GM18520 (cell line): ENCODE measurements at regions not wholly inside any gene's neighbourhood (a gene's known extent, or its start where the extent isn't known, plus 50 kb on each side); places are given as distances from the start of the nearest gene placed in this dataset.
"Not testable (repeated sequence)": the region's sequence is repeated elsewhere in the genome, so short reads cannot be mapped to it uniquely, and the experiment has no call there.

Experiments
- ATAC-seq: cut with Tn5 transposase; IDR thresholded peaks from one replicate; pipeline ENCODE4 v1.9.1; 2021; ENCODE audit not compliant: unreplicated experiment

DNA sequence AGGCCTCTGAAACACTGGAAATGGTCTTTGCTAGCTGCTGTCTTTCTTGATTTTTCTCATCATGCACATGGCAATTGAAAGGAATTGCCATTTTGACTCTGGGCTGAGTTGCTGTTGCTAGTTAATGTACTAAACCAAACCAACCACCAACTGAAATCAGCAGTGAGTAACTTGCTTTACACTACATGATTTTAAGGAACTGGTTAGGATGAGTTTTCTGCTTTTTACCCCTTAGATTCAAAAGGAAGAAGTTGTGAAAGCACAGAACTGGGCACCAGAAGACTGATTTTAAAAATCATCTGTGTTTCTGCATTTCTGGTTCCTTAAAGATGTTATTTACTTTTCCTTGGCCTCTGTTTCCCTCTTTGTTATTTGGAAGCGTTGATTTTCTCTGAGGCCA lies 361.9 kb downstream of the HLX start:
- ATAC-seq, result no peak

DNA sequence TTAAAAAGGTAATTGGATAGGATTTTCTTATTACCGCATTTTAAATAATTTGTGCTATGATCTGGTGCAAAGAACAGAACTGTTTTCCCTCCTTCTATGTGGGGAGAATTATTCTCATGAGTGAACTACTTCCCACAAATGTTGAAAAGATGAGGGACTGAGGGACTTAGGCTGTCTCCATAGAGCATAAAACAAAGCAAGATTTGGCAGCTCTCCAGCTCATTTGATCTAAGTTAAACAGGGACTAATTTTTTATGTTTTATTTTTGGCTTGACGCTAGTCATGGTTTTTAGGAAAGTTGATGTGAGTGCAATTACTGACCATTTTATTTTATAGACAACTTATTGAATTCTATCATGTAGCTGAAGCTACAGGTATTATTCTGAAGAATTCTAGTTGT lies 362.3 kb downstream of the HLX start:
- ATAC-seq, result no peak

DNA sequence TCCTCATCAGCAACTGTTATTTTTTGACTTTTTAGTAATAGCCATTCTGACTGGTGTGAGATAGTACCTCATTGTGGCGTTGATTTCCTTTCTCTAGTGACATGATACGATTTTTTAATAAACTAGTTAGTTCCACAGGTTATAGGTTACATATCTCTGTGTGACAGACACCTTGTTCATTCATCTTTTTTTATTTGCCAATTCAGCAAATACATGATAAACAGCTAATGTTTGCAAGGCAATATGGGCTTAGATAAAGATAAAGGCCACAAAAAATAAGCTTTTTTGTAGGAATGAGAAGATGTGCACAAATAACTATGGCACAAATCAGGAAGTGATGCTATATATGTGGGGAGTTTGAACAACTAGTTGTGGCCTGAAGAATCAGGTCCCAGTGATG lies 366.8 kb downstream of the HLX start:
- no peak for ATAC-seq

DNA sequence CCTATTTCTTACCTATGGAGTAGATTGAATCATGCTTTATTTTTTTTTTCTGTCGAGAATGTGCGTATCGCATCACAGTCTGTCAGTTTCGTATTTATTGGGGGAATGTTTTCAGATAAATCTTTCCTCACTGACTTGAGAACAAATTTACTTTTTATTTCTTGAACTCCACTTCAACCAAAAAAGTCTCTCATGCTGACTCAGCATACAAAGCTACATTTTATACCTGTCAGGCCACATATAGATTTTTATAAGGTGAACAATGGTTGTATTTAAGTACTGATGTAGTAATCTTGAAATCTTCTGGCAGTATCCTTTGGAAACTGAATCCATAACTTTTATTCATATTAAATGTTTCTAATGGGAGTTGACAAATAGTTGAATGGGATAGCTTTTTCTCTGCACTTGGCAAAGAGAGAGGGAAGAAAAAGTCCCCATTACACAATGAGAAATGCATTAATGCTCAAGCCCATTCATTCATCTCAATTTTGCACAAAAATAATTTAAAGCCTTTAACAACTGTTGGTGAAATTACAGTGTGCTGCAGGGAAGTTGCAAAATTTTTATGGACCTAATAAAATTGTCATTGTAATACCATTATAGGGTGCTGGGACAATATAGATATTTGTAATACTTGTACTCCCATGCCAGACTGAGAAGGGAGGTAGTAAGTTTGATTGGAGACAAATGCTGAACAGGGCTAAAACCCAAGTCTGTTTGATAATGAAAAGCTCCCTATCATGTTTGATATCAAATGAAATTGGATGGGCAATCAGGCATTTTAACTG lies 367.6 kb downstream of the HLX start:
- ATAC-seq, result no peak

DNA sequence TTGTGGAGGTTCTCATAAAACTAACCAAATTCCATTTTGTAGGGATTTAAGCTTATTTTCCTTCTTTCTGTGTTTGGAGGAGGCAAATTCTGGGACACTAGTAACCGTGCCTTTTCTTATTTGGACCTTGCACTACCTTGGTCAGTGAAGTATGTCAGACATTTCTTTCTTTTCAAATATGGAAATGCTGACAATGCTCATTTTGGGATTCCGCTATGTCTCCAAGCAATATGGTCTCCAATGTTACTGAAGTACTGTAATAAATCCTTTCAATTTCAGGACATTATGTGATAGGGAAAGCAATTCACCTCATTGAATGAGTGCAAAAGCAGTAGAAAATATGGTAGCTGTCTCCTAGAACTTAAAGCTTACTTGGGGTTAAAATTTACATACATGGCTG lies 372.3 kb downstream of the HLX start:
- no peak for ATAC-seq

DNA sequence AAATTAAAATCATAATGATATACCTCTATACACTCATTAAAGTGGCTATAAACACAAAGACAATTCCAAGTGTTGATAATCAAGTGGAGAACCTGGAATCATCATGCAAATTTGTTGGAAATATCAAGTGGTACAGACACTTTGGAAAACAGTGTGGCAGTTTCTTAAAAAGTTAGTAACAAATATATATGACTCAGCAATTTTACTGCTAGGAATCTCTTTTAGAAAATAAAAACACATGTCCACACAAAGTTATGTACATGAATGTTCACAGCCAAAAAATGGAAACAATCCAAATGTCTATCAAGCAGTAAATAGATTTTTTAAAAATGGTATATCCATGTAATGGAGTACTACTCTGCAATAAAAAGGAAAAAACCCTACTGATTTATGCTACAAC lies 375.6 kb downstream of the HLX start:
- ATAC-seq, result no peak

DNA sequence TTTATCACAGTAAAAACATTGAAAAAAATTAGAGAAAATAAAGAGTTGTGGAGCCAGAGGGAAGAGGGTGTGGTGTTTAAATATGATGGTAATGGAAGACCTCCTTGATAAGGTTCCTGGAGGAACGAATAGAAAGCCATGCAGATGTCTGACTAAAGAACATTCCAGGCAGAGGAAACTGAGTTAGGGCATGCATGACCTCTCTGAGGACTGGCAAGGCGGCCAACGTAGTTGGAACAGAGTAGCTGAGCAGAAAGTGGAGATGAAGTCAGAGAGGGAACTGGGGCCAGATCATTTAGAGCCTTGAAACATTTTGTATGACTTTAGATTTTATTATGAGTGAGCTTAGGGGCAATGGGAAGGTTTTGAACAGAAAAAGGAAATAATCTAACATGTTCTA lies 377.5 kb downstream of the HLX start:
- no peak for ATAC-seq

DNA sequence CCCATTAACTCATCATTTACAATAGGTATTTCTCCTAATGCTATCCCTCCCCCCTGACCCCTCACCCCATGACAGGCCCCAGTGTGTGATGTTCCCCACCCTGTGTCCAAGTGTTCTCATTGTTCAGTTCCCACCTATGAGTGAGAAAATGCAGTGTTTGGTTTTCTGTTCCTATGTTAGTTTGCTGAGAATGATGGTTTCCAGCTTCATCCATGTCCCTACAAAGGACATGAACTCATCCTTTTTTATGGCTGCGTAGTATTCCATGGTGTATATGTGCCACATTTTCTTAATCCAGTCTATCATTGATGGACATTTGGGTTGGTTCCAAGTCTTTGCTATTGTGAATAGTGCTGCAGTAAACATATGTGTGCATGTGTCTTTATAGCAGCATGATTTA lies 378.3 kb downstream of the HLX start:
- not testable (repeated sequence) for ATAC-seq

DNA sequence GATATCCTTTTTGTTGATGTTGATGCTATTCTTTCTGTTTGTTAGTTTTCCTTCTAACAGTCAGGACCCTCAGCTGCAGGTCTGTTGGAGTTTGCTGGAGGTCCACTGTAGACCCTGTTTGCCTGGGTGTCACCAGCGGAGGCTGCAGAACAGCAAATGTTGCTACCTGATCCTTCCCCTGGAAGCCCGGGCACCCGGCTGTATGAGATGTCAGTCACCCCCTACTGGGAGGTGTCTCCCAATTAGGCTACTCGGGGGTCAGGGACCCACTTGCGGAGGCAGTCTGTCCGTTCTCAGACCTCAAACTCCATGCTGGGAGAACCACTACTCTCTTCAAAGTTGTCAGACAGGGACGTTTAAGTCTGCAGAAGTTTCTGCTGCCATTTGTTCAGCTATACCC lies 383.4 kb downstream of the HLX start:
- not testable (repeated sequence) for ATAC-seq

DNA sequence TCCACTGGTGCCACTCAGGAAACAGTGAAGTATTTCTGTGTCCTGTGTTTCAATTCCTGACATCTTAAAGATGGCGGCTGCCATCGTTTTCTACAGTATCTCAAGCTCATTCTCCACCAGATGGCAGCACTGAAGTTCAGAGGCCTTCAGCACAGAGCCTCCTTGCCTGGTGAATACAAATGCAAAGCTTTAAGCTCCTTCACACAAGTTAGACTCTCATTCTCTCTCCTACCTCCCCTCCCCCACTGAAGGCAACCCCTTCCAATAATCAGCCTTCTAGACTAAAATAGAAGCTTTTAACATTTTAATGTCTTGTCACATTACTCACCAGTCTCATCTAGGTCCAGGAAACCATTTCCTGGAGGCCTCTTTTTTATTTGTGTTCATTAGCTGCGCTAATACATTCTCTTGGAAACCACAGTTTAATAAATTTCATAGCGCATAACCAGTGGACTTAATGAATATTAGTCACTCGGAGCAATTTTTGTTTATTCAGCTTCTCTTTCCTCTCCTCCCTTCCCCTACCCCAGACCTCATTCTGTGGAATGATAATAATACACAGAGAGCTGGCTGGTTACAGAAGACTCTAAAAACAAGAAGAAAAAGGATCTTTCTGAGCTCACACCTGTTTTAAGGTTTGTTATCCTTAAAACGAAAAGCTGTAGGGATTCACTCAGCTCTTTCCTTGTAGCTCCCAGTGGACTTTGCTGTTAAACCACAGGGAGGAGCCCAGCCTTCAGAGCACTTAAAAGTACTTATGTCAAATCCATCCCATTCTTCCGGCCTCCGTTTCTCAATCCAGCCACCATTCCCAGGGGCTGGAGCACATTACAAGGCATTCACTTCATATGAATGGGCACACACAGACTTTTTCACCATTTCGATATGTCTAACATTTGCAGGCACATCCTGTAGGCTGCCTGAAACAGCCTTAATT lies 384.9 kb downstream of the HLX start:
- ATAC-seq, result peak; percentile 90

DNA sequence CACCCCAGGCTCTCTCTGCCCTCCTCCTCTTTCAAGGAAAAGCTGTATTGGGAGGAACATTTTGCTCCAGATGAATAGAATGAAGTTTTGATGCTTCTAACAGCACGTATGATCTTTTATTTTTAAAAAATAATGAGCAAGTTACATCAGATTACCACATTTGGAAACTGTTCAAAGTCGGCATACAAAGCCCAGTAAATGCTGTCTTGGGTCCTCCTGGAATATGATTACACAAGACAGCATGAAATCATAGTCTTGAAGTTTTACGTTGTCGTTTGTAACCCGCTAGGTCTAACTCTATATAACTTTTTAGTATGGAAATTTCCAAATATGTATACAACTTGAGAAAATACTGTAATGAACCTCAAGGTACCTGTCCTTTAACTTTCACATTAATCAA lies 385.6 kb downstream of the HLX start:
- ATAC-seq, result no peak

DNA sequence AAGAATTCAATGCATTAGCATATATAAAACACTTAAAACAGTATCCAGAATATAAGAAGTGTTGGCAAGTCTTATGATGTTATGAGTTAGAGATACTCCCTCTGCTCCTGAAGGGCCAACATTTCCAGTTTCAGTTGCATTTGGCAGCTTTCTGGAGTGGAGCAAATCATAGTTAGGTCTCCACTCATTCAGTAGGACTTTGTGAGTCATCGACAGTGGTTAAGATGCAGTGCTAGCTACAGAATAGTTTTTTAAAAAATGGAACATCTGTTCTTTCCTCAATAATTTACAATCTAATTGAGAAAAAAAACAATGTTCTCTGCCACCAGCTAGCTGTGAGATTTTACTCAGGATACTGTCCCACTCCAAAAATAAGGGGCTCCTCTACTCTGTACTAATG lies 389.1 kb downstream of the HLX start:
- ATAC-seq, result no peak

DNA sequence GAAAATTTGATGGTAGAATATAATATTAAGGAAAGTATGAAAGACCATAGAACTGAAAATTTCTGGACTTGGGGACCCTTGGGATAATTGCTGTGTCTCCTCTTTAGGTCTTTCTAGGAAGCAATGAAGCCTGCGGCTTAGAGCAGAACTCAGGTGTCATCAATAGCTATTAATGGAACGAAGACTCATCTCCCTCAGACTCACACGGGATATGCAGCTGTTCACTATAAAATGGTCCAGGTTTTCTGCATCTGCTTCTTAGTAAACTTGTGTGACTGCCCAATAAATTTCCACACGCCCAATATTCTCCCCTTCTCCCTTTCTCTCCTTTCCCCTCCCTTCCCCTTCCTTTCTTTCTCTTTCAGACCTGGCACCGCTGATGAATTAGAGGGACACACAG lies 392.5 kb downstream of the HLX start:
- ATAC-seq, result no peak

DNA sequence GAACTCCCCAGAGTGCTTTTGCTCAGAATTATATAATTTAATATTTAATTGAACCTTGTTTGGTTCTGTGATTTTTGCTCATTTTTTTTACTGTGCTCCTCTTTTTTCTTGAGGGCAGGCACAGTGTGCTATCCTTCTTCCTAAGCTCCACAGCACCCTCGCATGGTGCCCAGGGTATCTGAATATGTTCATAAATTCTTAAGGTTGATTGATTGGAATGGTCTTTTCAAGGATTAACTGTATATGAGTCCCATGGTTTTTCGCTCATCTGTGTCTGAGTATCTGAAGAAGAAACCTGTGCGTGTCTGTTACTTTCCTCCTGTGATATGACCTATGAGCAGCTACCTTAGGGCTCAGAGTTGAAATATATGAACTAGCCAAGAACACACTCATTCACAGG lies 393.7 kb downstream of the HLX start:
- ATAC-seq, result no peak

DNA sequence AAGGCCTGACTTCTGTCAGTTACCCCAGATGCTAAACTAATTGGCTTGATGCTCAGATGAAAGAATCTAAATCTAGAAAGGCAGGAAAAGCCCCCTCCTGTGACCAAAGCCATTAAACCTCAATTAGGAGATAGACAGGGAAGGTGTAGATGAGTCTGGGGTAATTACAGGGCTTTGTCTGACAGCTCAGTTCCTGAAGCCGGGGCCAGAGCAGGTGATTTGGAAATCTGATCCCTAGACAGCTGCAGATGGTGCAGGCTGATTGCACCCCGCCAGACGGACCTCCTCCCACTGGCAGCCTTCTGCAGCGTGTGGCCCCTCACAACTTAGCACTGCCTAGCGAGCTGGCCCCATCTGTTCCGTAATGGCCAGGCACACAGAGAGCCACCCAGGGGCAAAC lies 395.1 kb downstream of the HLX start:
- ATAC-seq, result no peak

DNA sequence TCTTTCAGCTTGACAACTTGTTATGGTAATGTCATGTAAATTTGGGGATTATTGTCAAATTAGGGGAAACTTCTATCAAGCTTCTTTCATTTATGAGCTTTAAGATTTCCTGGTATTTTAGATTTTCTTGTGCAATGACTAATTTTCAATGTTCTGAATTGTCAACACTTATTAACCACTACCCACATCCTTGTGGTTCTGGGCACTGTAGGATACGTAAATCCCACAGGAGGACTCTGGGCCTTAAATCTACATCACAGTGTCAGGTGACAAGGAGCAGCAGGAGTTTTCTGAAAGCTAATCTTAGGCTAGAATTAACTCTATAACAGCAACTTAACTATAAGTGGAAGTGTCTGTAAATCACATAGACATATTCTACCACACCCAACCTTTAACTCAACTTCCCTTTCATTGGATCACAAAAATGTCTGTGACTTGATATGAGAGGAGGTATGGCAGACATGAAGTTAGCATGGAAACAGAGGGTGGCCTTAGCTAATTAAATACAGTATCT lies 397.7 kb downstream of the HLX start:
- ATAC-seq, result no peak

DNA sequence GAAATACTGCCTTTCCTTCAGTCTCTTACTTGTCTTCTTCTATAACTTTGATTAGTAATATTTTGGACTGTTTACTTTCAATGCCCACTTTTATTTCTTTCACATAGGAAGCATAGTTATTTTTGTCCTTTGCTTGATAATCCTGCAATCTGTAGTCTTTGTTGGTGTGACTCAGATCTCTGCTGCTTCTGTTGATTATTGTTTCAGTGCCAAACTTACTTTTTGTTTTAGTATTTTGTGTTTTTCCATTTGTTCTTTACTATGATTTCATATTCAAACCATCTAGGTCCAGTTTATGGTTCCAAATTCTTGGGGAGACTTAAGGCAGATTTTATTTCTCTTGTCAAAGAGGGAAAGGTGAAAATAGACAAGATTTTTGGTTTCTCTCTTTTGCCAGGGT lies 399.9 kb downstream of the HLX start:
- ATAC-seq, result no peak

DNA sequence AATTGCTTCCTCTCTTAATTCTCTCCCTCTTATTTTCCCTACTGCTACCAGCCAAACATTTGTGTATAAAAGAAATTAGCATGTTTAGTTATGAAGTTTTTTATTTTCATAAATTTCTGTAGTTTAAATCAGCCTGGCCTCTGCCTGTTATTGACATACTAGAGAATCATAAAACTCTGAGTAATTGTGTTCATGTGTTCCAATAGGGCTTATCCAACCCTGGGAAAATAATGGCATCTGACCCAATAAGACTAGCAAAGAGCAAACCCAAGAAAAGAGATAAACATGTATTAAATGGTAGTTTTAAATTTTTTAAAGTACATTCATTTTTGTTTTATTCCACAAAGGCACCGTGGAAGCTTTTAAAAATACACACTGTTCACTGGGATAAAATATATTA lies 404.3 kb downstream of the HLX start:
- ATAC-seq, result no peak

DNA sequence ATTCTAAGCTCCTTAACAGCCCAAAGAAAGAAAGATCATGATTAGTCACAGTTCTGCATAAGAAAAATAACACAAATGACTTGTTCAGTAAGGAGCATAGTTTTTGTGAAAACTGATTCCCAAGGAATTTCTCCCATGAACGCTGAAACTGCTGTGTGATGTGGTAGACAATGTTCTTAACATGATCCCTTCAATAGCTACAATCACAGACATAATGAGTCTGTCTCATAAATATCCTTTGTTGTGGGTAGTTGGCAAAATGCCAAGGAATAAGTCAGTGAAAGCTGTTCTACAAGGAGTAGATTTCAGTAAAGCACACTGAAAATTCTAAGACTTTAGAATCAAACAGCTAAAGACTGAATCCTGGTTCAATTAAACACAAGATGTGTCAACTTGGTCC lies 404.8 kb downstream of the HLX start:
- ATAC-seq, result no peak

DNA sequence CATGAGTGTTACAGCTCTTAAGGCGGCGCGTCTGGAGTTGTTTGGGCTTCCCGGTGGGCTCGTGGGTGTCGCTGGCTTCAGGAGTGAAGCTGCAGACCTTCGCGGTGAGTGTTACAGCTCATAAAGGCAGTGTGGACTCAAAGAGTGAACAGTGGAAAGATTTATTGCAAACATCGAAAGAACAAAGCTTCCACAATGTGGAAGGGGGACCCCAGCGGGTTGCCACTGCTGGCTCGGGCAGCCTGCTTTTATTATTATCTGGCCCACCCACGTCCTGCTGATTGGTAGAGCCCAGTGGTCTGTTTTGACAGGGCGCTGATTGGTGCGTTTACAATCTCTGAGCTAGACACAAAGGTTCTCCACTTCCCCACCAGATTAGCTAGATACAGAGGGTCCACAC lies 405.7 kb downstream of the HLX start:
- not testable (repeated sequence) for ATAC-seq

DNA sequence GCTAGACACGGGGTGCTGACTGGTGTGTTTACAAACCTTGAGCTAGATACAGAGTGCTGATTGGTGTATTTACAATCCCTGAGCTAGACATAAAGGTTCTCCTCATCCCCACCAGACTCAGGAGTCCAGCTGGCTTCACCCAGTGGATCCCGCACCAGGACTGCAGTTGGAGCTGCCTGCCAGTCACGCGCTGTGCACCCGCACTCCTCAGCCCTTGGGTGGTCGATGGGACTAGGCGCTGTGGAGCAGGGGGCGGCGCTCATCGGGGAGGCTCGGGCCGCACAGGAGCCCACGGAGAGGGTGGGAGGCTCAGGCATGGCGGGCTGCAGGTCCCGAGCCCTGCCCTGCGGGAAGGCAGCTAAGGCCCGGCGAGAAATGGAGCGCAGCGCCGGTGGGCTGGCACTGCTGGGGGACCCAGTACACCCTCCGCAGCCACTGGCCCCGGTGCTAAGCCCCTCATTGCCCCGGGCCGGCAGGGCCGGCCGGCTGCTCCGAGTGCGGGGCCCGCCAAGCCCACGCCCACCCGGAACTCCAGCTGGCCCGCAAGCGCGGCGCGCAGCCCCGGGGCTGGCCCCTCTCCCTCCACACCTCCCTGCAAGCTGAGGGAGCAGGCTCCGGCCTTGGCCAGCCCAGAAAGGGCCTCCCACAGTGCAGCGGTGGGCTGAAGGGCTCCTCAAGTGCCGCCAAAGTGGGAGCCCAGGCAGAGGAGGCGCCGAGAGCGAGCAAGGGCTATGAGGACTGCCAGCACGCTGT lies 406.4 kb downstream of the HLX start:
- not testable (repeated sequence) for ATAC-seq
